D721Med (cell line): ENCODE measurements at regions not wholly inside any gene's neighbourhood (a gene's known extent, or its start where the extent isn't known, plus 50 kb on each side); places are given as distances from the start of the nearest gene placed in this dataset.

Source experiments
- DNase-seq: peaks from one replicate; pipeline ENCODE4 v3.0.0; 2011; ENCODE audit warnings: low spot score; ENCODE audit not compliant: insufficient read length
- FAIRE-seq: peaks from 2 replicates; lab custom pipeline; 2011; peaks lifted over from hg19 to GRCh38; lab: Jason Lieb, UNC
- CTCF ChIP-seq: IDR thresholded peaks from 2 replicates; pipeline ENCODE4 v1.5.1; 2012; ENCODE audit warnings: mild to moderate bottlenecking, control low read depth; ENCODE audit not compliant: insufficient read depth; ENCODE audit errors: missing control alignments

DNA sequence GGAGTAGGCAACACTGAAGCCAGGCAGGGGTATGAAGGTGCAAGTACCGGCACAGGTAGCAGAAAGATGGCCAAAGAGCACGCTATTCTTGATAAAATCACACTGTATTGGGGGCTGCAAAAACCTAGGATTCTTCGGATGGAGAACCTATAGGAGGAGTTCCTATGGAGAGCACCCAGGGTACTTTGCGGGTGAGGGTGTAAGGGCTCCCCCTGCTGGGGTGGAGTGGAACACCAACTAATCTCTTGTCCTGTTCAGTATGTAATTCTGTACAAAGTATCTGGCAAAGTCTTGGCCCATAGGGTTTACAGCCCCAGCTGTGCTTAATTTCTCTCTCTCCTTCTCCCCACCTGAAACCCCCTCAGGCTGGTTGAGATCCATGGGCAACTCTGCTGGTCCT lies 393.1 kb upstream of the ASIC2 start:
- FAIRE-seq (no peak), DNase-seq (no peak)
- peak; percentile 21 for TF ChIP-seq CTCF

- DNase-seq (no peak), FAIRE-seq (no peak)
- TF ChIP-seq CTCF: no peak
These were observed 394.7 kb upstream of the ASIC2 start for GRCh38 chr17:33687831-33688230.

GRCh38 chr17:33688771-33689170 lies 395.7 kb upstream of the ASIC2 start:
- FAIRE-seq (no peak), DNase-seq (no peak)
- no peak for TF ChIP-seq CTCF

DNA sequence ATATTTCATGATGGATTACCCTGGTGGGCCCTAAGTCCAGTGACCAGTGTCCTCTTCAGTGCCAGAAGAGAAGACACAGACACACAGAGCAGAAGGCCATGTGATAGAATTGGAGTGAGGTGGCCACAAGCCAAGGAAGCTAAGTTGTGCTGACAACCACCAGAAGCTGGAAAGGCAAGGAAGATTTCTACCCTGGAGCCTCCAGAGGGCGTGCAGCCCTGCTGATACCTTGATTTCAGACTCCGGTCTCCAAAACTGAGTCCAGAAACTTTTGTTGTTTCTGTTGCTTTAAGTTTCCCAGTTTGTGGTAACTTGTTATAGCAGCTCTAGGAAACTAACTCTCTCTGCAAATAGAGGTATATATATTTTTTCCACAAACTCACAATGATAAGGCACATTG lies 396.6 kb upstream of the ASIC2 start:
- TF ChIP-seq CTCF: no peak
- DNase-seq (no peak), FAIRE-seq (no peak)

DNA sequence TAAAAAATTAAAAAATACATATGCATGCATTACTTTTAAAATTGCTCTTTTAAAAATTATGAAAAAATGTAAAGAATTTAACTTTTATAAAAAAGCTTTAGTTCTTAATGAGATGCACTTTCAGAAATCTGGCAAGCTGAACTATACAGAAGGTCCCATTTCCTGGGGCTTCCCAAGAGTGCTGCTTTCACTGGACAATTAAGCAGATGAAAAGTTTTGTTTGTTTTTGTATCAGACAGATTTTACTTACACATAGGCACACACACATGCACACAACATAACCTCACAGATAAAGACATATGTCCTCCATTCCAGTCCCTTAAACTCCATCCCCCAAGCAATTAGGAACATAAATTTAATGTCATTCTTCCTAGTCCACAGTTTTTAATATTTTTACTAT lies 402.3 kb upstream of the ASIC2 start:
- TF ChIP-seq CTCF: no peak
- no peak for DNase-seq
- no peak for FAIRE-seq

- FAIRE-seq: no peak
- no peak for TF ChIP-seq CTCF
- DNase-seq: no peak
These were observed 403.0 kb upstream of the ASIC2 start for GRCh38 chr17:33696102-33696501.

DNA sequence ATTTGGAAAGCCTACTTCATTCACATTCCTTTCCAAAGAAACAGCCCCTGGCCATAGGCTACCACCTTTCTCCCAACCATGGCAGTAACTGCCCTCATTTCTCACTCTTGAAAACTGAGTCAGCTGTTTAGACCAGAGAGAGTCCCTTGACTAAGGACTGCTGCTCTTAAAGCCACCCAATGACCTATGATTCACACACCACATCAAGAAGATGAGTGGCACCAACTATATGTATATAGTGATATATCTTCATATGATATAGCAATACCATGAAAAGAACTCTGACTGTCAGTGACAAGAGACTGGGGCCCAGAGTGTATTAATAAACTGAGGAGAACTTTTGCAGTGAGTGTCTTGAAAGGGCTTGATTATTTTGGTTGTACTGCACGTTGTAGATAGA lies 404.5 kb upstream of the ASIC2 start:
- TF ChIP-seq CTCF: no peak
- FAIRE-seq (no peak), DNase-seq (no peak)
